Esophagus muscularis mucosa (tissue), 3 donors: ENCODE measurements at regions not wholly inside any gene's neighbourhood (a gene's known extent, or its start where the extent isn't known, plus 50 kb on each side); places are given as distances from the start of the nearest gene placed in this dataset.

ENCODE experiments used
- CTCF ChIP-seq, 3 experiments: fragments of 200-600 bp in 2 of 3; fragments of 450-650 bp in 1 of 3; sonication (generic) in 2 of 3; IDR thresholded peaks; one replicate each; pipeline ENCODE4 v1.5.1; 2017 to 2019; ENCODE audit warnings: antibody characterized with exemption in 3 of 3, mild to moderate bottlenecking in 2 of 3, moderate library complexity in 1 of 3
- POLR2A ChIP-seq: fragments of 450-650 bp; IDR thresholded peaks from one replicate; pipeline ENCODE4 v1.6.1; 2017; ENCODE audit warnings: antibody characterized with exemption, moderate library complexity, mild to moderate bottlenecking, low read depth
- POLR2AphosphoS5 ChIP-seq, 2 donors: sonication (generic); formaldehyde crosslinking; IDR thresholded peaks; one replicate each; pipeline ENCODE4 v1.6.1; 2017; ENCODE audit warnings: antibody characterized with exemption in 2 of 2

- TF ChIP-seq CTCF (IDR thresholded peaks at IDR 0.05) (no peak), POLR2A (no peak), POLR2AphosphoS5 (IDR thresholded peaks at IDR 0.05) (no peak)
Observed at GRCh38 chr16:48471435-48471834, 86.2 kb upstream of the SIAH1 start.
